NCI-H2227 (cell line): ENCODE measurements at regions not wholly inside any gene's neighbourhood (a gene's known extent, or its start where the extent isn't known, plus 50 kb on each side); places are given as distances from the start of the nearest gene placed in this dataset.
"Not testable (repeated sequence)": the region's sequence is repeated elsewhere in the genome, so short reads cannot be mapped to it uniquely, and the experiment has no call there.

Experiments
- DNase-seq: peaks from one replicate; lab custom pipeline; 2025; ENCODE audit not compliant: unreplicated experiment; lab: John Stamatoyannopoulos, UW

DNA sequence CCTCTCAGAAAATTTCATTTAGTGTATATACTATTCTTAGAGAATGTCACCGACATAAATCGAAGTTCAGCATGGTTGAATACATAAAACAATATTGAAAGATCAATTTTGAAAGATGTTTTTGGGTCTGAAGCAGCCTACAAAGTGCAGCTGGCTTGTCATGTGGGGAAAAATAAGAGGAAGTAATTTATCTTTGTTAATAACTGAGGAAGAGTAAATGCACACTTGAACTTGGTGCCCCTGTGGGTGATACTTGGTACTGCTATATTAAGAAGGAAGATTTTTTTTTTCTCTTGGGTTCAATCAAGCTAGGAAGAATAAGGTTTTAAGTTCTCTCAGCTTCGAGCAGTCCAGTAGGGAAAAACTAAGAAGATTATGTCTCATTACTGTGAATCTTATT is 661.3 kb downstream of the RPL10L start:
- no peak for DNase-seq

DNA sequence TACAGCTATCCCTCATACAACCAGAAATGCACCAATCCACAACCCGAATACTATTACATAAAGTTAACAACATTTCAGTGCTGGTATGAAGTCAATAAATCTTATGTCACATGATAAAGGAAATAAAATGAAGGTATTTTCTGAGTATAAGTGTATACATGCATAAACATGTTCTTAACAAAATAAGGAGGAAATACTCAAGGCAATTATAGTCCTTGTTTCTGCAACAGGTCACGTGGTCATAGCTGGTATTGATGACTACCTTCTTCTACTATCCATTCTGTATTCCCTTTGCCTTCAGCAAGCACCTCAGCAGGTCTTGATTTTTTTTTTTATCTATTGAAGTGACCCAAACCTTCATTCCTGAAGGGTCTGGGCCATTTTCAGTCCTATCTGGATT is 675.6 kb downstream of the RPL10L start:
- DNase-seq, result no peak

DNA sequence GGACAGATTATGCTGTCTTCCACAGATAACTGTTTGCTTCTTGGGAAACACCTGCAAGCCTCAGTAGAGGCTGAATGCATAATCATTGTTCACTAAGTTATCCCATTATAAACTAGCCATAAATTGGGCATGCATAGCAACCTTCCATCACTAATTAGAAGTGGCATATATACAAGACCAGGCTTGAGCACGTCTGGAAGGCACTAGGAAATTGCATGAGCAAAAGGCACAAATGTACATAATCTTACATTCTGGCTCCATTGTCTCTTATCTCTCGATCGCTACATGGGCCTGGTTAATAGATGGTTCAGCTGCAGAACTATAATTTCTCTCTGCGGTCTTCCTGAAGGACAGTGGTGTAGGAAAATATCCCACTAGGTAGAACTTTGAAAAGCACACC is 679.2 kb downstream of the RPL10L start:
- no peak for DNase-seq

DNA sequence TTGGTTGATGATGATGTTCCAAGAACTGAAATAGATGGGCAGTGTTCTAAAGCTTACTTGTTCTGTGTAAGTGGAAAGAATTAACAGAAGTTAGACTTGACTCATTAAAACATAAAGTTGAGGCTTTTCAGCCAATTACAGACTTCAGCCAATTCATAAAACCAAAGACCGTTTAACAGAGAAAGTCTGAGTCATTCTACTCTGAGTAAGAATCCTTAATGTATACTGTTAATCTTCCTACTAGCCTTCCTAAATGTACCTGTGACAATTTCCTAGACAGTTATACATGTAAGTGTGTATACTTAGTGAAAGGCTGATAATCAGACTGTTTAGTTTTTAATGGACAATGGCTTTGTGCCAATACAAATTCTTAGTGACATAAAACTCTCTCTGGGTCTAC is 681.0 kb downstream of the RPL10L start:
- DNase-seq, result no peak

GRCh38 chr14:45968037-45968436 is 683.5 kb downstream of the RPL10L start:
- DNase-seq, result no peak

GRCh38 chr14:45949479-45949878 is 696.5 kb upstream of the MIS18BP1 start:
- DNase-seq, result no peak

DNA sequence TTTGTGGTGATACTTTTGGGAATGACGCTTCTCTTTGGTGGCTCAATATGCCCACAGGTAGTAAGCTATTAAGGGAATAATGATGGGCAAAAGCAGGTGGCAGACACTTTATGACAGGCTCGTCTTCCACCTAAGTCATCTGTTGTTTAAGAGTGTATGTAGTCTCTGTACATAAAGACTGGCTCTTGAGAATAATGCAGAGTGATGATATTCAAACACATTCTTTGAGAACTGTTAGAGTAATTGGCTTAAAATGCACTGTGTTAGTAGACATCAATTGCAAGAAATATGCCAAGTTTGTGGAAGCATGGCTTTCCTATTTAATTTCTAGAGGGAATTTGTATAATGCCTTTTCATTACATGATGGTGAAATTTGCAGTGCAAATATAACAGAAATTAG is 694.8 kb upstream of the MIS18BP1 start:
- DNase-seq, result no peak

DNA sequence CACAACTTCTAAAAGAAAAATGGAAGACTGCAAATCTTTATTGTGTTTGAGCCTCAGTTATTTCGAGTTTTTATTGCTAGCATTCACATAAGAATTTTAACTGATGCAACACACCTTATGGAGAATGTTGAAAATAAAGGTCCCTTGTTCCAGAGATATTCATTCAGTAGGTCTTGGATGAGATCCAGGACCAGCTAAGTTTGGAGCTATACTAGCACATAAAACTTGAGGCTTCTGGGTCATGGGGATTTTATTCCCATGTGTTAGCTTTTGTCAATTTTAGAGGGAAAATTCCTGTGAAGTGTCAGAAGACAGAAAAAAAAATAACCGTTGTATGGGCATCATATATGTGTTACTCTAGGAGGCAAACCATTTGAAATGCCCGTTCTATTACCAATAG is 693.2 kb upstream of the MIS18BP1 start:
- no peak for DNase-seq

- DNase-seq, result no peak
These were observed 687.3 kb upstream of the MIS18BP1 start for GRCh38 chr14:45940318-45940717.

- no peak for DNase-seq
These were observed 686.6 kb upstream of the MIS18BP1 start for GRCh38 chr14:45939572-45939971.

- DNase-seq, result not testable (repeated sequence)
These were observed 667.0 kb upstream of the MIS18BP1 start for GRCh38 chr14:45919995-45920394.

DNA sequence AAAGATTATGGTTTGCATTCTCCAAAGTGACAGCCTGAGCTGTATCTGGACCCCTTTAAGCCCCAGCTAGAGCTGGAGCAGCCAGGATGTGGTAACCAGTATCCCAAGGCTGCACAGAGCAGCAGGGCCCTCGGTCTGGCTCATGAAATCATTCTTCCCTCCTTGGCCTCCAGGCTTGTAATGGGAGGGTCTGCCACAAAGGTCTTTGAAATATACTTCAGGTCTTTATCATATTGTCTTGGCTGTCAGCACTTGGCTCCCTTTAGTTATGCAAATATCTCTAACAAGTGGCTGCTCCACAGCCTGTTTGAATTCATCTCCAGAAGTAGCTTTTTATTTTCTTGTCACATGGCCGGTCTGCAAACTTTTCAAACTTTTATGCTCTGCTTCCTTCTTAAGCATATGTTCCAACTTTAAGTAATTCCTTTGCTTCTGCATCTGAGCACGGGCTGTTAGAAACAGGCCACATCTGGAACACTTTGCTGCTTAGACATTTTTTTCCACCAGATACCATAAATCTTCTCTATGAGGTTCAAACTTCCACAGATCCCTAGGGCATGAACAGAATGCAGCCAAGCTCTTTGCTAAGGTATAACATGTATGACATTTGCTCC is 663.4 kb upstream of the MIS18BP1 start:
- no peak for DNase-seq

GRCh38 chr14:45907782-45908181 is 654.8 kb upstream of the MIS18BP1 start:
- no peak for DNase-seq

GRCh38 chr14:45906257-45906656 is 653.3 kb upstream of the MIS18BP1 start:
- no peak for DNase-seq

- no peak for DNase-seq
These were observed 652.7 kb upstream of the MIS18BP1 start for GRCh38 chr14:45905672-45906071.

- DNase-seq, result no peak
These were observed 651.3 kb upstream of the MIS18BP1 start for GRCh38 chr14:45904314-45904713.

GRCh38 chr14:45902241-45902640 is 649.2 kb upstream of the MIS18BP1 start:
- no peak for DNase-seq

GRCh38 chr14:45897439-45897838 is 644.4 kb upstream of the MIS18BP1 start:
- DNase-seq, result no peak

DNA sequence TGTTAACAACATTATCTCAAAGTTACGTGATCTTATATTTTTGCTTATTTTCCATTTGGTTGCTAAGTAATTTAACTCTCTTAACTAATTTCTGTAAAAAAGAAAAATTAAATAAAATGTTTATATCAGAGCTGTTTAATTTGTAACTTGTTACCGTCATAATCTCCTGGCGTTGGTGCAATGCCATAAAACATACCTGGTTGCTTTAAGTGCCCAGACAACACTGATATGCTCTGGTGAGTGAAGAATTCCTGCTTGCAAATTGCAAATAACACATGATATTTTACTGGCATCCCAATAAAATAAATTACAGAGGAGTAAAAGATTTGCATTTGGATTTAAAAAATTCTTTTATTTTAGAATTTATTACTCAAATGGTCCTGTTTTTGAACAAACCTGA is 640.1 kb upstream of the MIS18BP1 start:
- no peak for DNase-seq

DNA sequence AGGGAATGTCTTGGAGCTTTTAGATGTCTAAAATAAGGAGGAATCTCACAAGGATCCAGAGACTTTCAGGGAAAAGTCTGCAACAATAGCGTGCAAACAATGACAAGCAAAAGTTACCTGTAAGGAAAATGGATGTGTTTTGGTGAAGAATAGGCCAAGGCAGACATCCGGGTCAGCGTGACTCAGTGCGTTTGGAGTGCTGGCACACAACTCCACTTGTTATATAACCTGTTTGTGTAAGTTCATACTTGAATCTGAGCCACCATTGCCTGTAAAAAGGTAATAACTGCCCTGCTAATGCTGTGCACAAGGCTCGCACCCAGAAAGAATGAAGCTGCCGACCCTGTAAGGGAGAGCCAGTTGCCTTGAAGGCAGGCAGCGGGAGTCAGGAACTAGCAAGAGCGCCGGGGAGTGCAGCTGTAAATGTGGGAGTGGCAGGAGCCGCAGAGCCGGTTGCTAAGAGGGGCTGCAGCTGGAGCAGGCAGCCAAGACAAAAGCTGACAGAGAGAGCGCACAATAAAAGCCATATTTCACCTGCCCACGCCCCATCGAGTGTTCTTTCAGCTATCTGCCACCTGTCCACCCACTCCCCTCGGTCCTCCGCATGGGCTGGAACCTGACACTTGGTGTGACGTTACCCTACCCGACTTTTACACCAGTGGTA is 638.5 kb upstream of the MIS18BP1 start:
- DNase-seq, result no peak

DNA sequence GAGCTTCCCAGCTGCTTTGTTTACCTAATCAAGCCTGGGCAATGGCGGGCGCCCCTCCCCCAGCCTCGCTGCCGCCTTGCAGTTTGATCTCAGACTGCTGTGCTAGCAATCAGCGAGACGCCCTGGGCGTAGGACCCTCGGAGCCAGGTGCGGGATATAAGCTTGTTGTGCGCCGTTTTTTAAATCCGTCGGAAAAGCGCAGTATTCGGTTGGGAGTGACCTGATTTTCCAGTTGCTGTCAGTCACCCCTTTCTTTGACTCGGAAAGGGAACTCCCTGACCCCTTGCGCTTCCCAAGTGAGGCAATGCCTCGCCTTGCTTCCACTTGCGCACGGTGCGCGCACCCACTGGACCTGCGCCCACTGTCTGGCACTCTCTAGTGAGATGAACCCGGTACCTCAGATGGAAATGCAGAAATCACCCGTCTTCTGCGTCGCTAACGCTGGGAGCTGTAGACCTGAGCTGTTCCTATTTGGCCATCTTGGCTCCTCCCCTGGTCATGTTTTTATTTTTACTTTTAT is 635.8 kb upstream of the MIS18BP1 start:
- DNase-seq, result not testable (repeated sequence)

DNA sequence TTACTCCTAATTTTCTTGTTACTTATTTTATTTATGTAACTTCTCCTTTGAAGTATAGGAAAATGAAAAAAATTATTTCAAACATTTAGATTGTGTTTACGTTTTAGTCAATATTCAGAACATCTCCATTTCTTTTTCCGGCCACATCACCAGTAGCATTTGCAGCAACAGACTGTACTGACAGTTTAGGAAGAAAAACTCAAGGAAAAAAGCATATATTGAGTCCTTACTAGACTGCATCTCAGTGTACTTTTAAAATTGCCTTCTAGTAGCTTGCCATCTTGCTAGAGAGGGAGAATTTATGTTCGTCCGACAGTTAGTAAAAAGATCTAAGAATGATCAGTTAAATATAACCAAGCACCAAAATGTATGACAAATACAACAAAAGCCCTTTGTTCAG is 625.0 kb upstream of the MIS18BP1 start:
- DNase-seq, result no peak

DNA sequence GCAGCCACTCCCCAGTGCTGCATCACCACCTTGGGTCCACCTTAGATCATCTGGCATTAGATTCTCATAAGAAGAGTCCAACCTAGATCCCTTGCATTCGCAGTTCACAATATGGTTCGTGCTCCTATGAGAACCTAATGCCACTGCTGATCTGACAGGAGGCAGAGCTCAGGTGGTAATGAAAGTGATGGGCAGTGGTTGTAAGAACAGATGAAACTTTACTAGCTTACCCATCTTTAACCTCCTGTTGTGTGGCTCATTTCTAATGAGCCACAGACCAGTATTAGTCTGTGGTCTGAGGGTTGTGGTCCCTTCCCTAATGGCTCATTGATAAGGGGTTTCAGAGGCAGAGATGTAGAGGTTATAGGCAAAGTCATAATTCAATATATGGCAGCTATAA is 615.9 kb upstream of the MIS18BP1 start:
- DNase-seq, result no peak
